Stimulated activated CD8-positive, alpha-beta memory T cell treated with anti-CD3 and anti-CD28 coated beads, Interleukin-4, amount 100 ng/mL, for 1 hour (primary cell): ENCODE measurements at regions not wholly inside any gene's neighbourhood (a gene's known extent, or its start where the extent isn't known, plus 50 kb on each side); places are given as distances from the start of the nearest gene placed in this dataset.
"Not testable (repeated sequence)": the region's sequence is repeated elsewhere in the genome, so short reads cannot be mapped to it uniquely, and the experiment has no call there.

ENCODE experiments used
- DNase-seq, 2 donors: peaks; one replicate each; pipeline ENCODE4 v3.0.0-alpha.2; 2020; ENCODE audit warnings: low read depth in 2 of 2, low spot score in 1 of 2

DNA sequence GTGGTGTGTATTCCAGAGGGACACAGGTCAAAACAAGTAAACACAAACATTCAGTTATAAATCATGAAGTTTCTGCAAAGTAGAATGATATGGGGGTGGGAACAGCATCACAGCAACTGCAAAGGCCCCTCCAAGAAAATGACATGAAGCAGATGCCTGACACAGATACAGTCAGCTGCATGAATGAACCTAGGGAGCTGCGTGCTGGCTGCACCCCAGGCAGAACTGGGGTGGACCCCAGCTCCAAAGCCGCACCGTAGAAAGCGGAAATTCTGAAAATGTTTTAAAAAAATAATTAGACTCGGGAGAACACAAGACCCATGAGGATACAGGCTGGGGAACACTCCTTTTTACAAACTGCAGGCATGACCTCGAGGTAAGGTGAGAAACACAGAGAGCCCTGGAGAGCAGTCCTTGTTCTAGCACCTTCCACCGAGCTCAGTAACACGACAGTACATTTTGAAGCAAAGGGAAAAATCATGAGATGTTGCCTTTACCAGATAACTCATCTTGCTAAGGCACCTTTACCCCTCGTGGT is 323.8 kb downstream of the SOX9 start:
- no peak for DNase-seq

GRCh38 chr17:72445055-72445991 is 324.5 kb downstream of the SOX9 start:
- no peak for DNase-seq

GRCh38 chr17:72446118-72446517 is 325.3 kb downstream of the SOX9 start:
- DNase-seq, result no peak

DNA sequence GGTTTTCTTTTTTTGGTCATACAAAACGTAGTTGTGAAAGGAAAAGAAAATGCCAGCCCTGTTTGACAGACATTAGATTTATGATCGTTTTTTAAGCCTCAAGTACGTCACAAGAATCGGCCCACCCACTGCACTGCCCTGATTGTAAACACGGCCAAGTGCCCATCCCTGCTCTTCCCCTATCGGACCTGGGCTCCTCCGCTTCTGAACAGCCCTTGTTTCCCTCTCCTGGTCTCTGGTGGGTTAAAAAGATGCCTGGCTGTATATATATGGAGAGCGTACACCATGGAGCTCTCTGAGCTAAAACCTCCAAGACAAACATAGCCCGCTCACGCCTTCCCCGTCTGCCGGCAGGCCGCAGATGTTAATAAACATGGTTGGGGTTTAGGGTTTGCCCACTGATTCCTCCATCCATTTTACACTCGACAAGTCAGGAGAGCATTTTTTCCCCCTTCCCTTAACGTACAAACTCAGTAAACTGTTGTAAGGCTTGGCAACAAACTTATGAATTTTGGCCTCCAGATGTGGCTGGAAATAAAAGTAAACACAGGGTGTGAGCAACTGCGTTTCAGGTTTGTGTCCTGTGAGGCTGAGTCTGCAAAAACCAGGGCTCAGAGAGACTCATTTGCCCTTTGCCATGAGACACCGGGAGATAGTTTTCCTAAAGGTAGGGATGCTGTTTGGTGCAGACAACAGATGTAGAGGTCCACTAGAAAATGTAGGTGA is 325.9 kb downstream of the SOX9 start:
- DNase-seq, result no peak

GRCh38 chr17:72447251-72447640 is 326.4 kb downstream of the SOX9 start:
- DNase-seq, result no peak

DNA sequence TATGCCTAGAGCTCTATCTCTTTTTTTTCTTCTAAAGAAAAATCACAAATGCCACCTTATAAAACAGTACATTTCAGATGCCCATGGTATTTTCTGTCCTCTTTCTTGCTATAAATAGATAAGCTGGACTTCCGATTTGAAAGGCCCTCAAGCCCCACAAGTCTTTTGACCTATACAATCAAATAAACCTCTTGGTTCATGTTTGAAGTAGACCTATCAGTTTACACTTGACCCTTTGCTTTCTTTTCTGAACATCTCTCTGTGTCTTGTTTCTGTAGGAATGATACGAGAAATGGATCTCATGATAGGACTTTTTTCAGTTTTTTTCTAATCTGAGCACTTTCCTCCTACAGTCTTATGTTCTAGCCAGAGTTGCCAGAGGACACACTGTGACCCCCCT is 327.2 kb downstream of the SOX9 start:
- no peak for DNase-seq

DNA sequence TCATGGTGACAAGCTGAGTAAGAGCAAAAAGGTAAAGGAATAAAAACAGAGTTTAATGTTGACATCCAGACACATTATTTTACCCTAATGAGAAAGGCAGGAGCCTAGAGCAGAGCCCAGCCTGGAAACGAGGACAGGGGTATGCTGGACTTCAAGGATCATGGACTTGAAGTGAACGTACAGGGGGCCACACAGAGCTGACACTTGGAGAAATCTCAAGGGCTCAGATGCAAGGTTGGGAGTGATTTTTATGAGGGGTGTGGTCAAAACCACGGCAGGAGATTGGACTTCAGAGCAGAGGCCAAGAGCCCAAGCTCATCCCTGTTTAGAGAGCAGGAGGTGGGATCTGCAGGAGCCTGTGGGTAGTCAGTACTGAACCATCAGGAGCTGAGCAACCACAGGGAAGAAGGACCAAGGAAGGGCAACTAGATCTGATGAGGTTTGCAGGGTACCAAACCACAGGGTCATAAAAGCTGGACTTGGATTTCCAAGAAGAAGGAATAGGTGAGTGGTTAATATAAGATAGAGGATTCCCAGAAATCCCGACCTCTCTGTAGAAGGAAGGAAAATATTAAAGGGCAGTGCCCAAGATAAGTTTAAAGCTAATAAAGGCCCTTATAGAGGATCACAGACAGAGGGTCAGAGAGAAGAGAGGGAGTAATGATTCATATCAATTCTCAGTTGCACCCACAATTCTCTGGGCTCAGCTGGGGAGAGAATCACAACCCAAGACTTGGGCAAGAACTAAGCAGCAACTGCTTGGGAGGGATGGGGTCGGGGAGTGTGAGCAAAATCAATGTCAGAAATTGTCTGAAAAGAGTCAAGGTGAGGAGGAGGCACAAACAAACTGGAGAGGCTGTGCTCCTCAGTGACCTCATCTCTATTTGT is 331.7 kb downstream of the SOX9 start:
- DNase-seq, result no peak

GRCh38 chr17:72454342-72454741 is 333.5 kb downstream of the SOX9 start:
- DNase-seq, result no peak

- no peak for DNase-seq
Observed at GRCh38 chr17:72455562-72455961, 334.7 kb downstream of the SOX9 start.

GRCh38 chr17:72456075-72456474 is 335.3 kb downstream of the SOX9 start:
- no peak for DNase-seq

GRCh38 chr17:72457712-72458111 is 336.9 kb downstream of the SOX9 start:
- DNase-seq, result no peak

- DNase-seq, result no peak
Observed at GRCh38 chr17:72458301-72458700, 337.5 kb downstream of the SOX9 start.

DNA sequence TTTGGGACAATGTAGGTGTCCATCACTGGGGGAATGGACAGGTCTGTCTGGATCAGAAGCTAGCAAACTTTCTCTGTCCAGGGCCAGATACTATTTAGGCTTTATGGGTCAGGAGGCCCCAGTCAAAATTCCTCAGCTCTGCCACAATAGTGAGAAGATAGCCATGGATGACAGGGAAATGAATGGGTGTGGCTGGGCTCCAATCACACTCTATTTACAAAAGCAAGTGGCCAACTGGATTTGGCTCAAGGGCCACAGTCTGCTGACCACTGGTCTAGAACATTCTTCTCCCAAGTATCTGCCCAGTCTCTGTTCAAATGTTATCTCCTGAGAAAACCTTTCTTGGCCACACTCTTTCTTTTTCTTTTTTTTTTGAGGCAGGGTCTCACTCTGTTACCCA is 339.9 kb downstream of the SOX9 start:
- no peak for DNase-seq

DNA sequence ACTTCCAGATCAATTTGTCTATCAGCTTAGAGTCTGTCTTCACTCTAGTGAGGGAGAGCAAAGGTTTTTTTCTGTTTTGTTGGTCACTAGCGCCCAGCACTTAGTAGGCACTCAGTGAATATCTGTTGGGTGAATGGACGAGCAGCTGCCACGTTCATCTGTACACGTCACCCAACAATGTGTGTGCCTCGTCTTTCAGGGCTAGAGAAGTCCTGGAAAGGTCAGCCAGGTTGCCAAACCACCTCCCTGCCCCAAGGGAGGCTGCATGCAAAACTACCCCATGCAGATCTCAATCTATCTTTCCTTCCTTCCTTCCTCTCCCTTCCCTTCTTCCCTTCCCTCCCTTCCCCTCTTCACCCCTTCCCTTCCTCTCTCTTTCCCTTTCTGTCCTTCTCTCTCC is 340.9 kb downstream of the SOX9 start:
- DNase-seq, result no peak

GRCh38 chr17:72462407-72462806 is 341.6 kb downstream of the SOX9 start:
- DNase-seq, result no peak

GRCh38 chr17:72462814-72463213 is 342.0 kb downstream of the SOX9 start:
- DNase-seq, result no peak

- DNase-seq, result no peak
Observed at GRCh38 chr17:72463287-72464102, 342.7 kb downstream of the SOX9 start.

DNA sequence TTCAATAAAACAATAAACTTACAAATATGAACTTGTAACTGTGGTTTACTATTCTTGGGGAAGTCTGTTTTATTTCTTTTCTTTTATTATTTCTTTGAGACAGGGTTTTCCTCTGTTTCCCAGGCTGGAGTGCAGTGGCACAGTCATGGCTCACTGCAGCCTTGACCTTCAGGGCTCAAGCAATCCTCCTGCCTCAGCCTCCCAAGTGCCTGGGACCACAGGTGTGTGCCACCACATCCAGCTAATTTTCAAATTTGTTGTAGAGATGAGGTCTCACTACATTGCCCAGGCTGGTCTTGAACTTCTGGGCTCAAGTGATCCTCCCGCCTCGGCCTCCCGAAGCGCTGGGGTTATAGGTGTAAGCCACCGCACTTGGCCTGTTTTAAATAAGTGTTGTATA is 343.4 kb downstream of the SOX9 start:
- DNase-seq, result not testable (repeated sequence)

DNA sequence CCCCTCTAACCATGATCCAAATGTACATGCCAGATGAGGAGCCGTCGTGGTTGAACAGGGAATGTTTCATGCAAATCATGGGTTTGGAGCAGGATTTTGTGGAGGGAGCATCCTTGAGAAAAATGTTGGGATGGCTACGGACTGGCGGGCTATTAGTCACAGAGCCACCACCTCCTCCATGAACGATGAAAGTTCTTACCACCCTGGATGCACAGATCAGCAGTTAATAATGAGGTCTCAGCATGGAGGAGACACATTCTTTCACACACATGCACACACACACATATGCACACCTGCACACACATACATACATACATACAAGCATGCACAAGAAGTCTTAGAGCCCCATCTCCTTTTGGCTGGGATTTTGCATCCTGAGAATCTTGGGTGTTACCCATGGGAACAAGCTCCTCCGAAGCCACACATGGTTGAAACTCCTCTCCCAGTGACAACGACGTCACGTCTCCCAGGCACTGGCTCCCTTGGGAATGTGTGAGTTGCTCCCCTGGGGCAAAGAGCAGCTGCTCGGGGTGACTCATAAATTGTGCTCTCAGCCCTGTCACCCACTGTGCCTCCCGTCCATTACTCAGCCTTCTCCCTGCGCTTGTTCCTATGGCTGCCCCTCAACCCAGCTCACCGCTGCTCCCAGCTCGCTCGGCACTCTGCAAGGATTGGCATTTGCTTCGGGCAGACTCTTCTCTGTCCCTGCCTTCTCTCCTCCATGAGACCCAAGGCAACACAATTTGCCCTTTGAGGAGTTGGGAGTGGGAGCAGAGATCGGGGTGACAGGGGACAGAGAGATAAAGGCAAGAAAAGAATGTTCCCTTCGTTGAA is 344.6 kb downstream of the SOX9 start:
- DNase-seq, result no peak
